ENCODE measurements at regions not wholly inside any gene's neighbourhood (a gene's known extent, or its start where the extent isn't known, plus 50 kb on each side); places are given as distances from the start of the nearest gene placed in this dataset.
A peak's percentile ranks its signal among the peaks of the same experiment; 100 is the strongest.

GRCh38 chr1:229883504-229884200, 183.4 kb upstream of the GALNT2 start:
- H3K4me3 ChIP-seq (ENCODE audit: low read length) = no peak overlapping the region
- TF ChIP-seq, protein P1, sequence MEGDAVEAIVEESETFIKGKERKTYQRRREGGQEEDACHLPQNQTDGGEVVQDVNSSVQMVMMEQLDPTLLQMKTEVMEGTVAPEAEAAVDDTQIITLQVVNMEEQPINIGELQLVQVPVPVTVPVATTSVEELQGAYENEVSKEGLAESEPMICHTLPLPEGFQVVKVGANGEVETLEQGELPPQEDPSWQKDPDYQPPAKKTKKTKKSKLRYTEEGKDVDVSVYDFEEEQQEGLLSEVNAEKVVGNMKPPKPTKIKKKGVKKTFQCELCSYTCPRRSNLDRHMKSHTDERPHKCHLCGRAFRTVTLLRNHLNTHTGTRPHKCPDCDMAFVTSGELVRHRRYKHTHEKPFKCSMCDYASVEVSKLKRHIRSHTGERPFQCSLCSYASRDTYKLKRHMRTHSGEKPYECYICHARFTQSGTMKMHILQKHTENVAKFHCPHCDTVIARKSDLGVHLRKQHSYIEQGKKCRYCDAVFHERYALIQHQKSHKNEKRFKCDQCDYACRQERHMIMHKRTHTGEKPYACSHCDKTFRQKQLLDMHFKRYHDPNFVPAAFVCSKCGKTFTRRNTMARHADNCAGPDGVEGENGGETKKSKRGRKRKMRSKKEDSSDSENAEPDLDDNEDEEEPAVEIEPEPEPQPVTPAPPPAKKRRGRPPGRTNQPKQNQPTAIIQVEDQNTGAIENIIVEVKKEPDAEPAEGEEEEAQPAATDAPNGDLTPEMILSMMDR (IDR thresholded peaks at IDR 0.05; ENCODE audit: insufficient read depth, low read depth, low read length, missing control alignments) = no peak
- no peak for DNase-seq (ENCODE audit: low read depth)

DNA sequence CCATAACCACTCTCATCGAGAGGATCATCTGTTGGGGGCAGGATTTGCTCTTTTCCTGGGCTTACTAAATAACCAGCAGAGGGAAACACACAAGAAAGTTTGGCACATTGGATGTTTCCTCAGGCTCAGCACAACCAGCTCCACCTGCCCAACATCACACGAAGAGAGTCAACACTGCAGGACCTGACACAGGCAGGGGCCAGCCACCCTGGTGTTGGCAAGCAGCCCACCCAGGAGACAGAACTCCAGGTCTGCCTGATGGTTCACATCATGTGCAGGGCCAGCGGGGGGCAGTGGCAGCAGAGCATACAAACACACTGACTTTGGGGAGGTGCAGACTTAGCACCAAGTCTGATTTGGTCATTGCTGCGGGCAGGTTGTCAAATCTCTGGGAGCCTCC, 182.3 kb upstream of the GALNT2 start:
- DNase-seq (ENCODE audit: low read depth) = no peak
- TF ChIP-seq, protein P1 (IDR thresholded peaks at IDR 0.05; ENCODE audit: insufficient read depth, low read depth, low read length, missing control alignments) = no peak
- H3K4me3 ChIP-seq (ENCODE audit: low read length) = no peak overlapping the region

- TF ChIP-seq, protein P1 (IDR thresholded peaks at IDR 0.05; ENCODE audit: insufficient read depth, low read depth, low read length, missing control alignments) = no peak
- DNase-seq (ENCODE audit: low read depth) = no peak
- H3K4me3 ChIP-seq (ENCODE audit: low read length) = no peak overlapping the region
Measured at GRCh38 chr1:229885568-229886495, 181.2 kb upstream of the GALNT2 start.

DNA sequence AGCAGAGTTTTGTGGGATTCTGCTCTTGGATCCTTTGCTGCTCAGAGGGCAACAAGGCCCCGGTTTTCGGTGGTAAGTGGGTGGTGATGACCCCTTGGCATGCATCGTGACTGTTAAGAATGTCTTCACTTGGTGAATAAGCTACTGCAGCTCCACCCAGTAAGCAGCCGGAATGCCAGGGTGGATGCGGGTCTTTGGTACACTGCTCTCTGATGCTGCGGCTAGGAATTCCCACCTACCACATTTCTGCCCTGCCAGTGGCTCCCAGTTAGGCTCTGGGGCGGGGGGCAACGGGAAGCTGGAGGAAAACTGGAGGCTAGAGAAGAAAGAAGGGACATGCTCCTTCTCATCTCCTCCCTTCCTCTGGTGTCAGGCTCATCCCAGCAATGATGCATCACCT, 180.4 kb upstream of the GALNT2 start:
- TF ChIP-seq, protein P1 (IDR thresholded peaks at IDR 0.05; ENCODE audit: insufficient read depth, low read depth, low read length, missing control alignments) = no peak
- DNase-seq (ENCODE audit: low read depth) = no peak
- H3K4me3 ChIP-seq (ENCODE audit: low read length) = no peak overlapping the region

- H3K4me3 ChIP-seq (ENCODE audit: low read length) = no peak overlapping the region
- TF ChIP-seq, protein P1 (IDR thresholded peaks at IDR 0.05; ENCODE audit: insufficient read depth, low read depth, low read length, missing control alignments) = no peak
- DNase-seq (ENCODE audit: low read depth) = peak; percentile 97
Measured at GRCh38 chr1:229887043-229887822, 179.8 kb upstream of the GALNT2 start.

GRCh38 chr1:229888157-229888556, 178.9 kb upstream of the GALNT2 start:
- no peak overlapping the region for H3K4me3 ChIP-seq (ENCODE audit: low read length)
- TF ChIP-seq, protein P1 (IDR thresholded peaks at IDR 0.05; ENCODE audit: insufficient read depth, low read depth, low read length, missing control alignments) = no peak
- DNase-seq (ENCODE audit: low read depth) = no peak
